Vagina (tissue), 2 donors: ENCODE measurements at regions not wholly inside any gene's neighbourhood (a gene's known extent, or its start where the extent isn't known, plus 50 kb on each side); places are given as distances from the start of the nearest gene placed in this dataset.
A peak's percentile ranks its signal among the peaks of the same experiment; 100 is the strongest.
"Not testable (repeated sequence)": the region's sequence is repeated elsewhere in the genome, so short reads cannot be mapped to it uniquely, and the experiment has no call there.

Source experiments
- DNase-seq, 2 donors: peaks; one replicate each; pipeline ENCODE4 v3.0.0-alpha.2; 2017; ENCODE audit errors: extremely low spot score in 2 of 2
- H3K27ac ChIP-seq: fragments of 200-600 bp; sonication (generic); one replicate; pipeline ENCODE4 v1.5.1; 2019
- H3K27me3 ChIP-seq: fragments of 200-600 bp; sonication (generic); one replicate; pipeline ENCODE4 v1.5.1; 2019
- H3K36me3 ChIP-seq, 2 donors: fragments of 200-600 bp; sonication (generic); one replicate each; pipeline ENCODE4 v1.5.1; 2017 to 2019
- H3K4me1 ChIP-seq: fragments of 200-600 bp; sonication (generic); one replicate; pipeline ENCODE4 v1.5.1; 2019
- H3K4me3 ChIP-seq, 2 donors: fragments of 200-600 bp; sonication (generic); 1 replicate in 1 of 2; 2 replicates in 1 of 2; pipeline ENCODE4 v1.5.1; 2016 to 2019
- H3K9me3 ChIP-seq: fragments of 200-600 bp; sonication (generic); one replicate; pipeline ENCODE4 v1.5.1; 2019
- POLR2A ChIP-seq, 2 donors: fragments of 450-650 bp; IDR thresholded peaks; one replicate each; pipeline ENCODE4 v1.6.1; 2017; ENCODE audit warnings: antibody characterized with exemption in 2 of 2, mild to moderate bottlenecking in 2 of 2, moderate library complexity in 2 of 2
- POLR2AphosphoS5 ChIP-seq, 2 donors: sonication (generic); formaldehyde crosslinking; IDR thresholded peaks; one replicate each; pipeline ENCODE4 v1.9.0; 2017; ENCODE audit warnings: antibody characterized with exemption in 2 of 2, mild to moderate bottlenecking in 2 of 2, low read depth in 1 of 2; ENCODE audit not compliant: insufficient read depth in 1 of 2
- intact Hi-C: fragments of 100-400 bp; cut with DNase I; formaldehyde crosslinking; loops from one replicate; pipeline ENCODE4 v1.15.1; 2023
- TF ChIP-seq, protein P1 (sequence below), 3 experiments: fragments of 450-650 bp in 2 of 3; fragments of 200-600 bp in 1 of 3; sonication (generic) in 1 of 3; IDR thresholded peaks; one replicate each; pipeline ENCODE4 v1.5.1; 2017 to 2019; ENCODE audit warnings: antibody characterized with exemption in 3 of 3, mild to moderate bottlenecking in 2 of 3, moderate library complexity in 2 of 3

DNA sequence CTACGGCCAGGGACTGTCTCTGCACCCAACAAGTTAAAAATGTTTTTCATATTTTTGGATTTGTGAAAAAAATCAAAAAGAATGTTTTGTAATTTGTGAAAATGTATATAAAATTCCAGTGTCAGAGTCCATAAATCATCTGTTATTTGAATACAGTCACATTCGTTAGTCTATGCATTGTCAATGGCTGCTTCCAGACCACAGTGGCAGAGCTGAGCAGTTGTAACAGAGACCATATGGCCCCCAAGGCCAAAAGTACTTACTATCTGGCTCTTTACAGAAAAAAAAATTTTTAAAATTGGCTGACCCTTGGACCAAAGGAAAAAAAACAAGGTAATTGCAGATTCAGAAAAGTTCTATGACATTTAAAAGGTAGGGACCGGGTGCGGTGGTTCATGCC is 86.7 kb upstream of the ATL2 start:
- H3K9me3 ChIP-seq, result no peaks in the 10 kb centered on the region
- no peaks in the 10 kb centered on the region for H3K36me3 ChIP-seq
- no peak overlapping the region for H3K27ac ChIP-seq
- H3K27me3 ChIP-seq, result no peaks in the 10 kb centered on the region
- TF ChIP-seq POLR2A (IDR thresholded peaks at IDR 0.05), result no peak
- TF ChIP-seq, protein P1, sequence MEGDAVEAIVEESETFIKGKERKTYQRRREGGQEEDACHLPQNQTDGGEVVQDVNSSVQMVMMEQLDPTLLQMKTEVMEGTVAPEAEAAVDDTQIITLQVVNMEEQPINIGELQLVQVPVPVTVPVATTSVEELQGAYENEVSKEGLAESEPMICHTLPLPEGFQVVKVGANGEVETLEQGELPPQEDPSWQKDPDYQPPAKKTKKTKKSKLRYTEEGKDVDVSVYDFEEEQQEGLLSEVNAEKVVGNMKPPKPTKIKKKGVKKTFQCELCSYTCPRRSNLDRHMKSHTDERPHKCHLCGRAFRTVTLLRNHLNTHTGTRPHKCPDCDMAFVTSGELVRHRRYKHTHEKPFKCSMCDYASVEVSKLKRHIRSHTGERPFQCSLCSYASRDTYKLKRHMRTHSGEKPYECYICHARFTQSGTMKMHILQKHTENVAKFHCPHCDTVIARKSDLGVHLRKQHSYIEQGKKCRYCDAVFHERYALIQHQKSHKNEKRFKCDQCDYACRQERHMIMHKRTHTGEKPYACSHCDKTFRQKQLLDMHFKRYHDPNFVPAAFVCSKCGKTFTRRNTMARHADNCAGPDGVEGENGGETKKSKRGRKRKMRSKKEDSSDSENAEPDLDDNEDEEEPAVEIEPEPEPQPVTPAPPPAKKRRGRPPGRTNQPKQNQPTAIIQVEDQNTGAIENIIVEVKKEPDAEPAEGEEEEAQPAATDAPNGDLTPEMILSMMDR (IDR thresholded peaks at IDR 0.05), result no peak
- TF ChIP-seq POLR2AphosphoS5 (IDR thresholded peaks at IDR 0.05; ENCODE audit: insufficient read depth in 1 of 2, low read depth in 1 of 2), result no peak
- DNase-seq, result no peak
- H3K4me3 ChIP-seq, result no peak overlapping the region
- intact Hi-C loops, result no loop called here
- H3K4me1 ChIP-seq, result no peaks in the 10 kb centered on the region

DNA sequence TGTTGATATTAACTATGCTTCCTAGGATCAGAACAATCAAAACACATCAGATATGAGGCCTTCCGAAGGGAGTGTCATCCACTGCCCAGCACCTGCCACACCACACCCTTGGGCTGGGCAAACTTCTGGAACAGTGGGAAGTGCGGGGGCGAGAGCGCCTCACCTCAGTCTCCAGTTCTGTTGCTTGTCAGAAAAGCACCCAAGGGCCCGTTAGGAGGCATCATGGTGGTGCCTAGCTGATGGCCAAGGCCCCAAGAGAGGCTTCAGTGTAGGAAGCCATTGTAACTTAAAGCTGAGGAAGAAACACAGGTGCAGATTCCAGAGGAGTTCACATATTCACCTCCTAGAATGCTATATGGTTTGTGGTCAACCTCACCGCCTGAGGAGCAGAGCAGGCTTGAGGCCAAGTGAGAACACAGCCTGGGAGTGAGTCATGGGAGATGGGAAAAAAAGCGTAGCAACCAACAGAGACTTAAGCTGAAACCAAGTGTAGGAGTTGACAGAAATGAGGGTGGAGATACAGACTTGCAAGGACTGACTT is 85.1 kb upstream of the ATL2 start:
- H3K36me3 ChIP-seq, result no peaks in the 10 kb centered on the region
- no peaks in the 10 kb centered on the region for H3K4me1 ChIP-seq
- peak overlapping the region; percentile 30 for H3K27ac ChIP-seq
- no peak for TF ChIP-seq POLR2A (IDR thresholded peaks at IDR 0.05)
- TF ChIP-seq POLR2AphosphoS5 (IDR thresholded peaks at IDR 0.05; ENCODE audit: insufficient read depth in 1 of 2, low read depth in 1 of 2), result peak in 1 of 2 donors; percentile 86
- no peak for DNase-seq
- no peaks in the 10 kb centered on the region for H3K27me3 ChIP-seq
- H3K4me3 ChIP-seq, result no peak overlapping the region
- intact Hi-C loops, result no loop called here
- H3K9me3 ChIP-seq, result no peaks in the 10 kb centered on the region

DNA sequence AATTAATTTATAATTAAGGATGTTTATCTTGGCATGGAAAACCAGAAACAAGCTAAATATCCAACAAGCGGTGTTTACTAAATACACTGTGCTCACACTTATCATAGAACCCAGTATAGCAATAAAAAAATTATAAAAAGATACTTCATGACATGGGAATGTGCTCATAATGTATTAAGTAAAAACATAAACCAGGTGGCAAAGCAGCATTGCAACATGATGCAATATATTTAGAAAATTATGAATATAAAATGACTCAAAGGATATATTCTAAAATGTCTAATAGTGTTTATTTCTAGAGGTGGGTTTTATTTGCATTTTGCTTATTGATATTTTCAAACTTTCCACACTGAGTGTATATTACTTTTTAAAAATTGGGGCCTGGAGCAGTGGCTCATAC is 84.4 kb upstream of the ATL2 start:
- intact Hi-C loops, result no loop called here
- no peak for TF ChIP-seq POLR2AphosphoS5 (IDR thresholded peaks at IDR 0.05; ENCODE audit: insufficient read depth in 1 of 2, low read depth in 1 of 2)
- no peaks in the 10 kb centered on the region for H3K4me1 ChIP-seq

DNA sequence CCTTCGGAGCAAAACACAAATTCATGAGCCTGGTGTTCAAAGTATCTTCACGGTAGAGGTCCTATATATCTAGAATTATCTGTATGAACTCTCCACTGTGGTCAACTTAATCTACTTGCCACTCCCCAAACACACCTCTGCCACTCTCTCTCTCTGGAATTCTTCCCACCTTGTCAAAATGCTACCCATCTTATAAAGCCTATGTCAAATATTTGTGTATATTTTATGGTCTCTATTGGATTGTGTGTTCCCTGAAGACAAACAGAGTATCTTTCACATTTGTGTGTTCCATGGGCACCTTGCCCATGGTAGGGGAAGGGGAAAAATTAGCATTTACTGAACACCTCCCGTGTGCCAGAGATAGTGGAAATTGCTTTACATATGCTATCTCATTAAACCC is 83.2 kb upstream of the ATL2 start:
- TF ChIP-seq POLR2AphosphoS5 (IDR thresholded peaks at IDR 0.05; ENCODE audit: insufficient read depth in 1 of 2, low read depth in 1 of 2), result no peak
- TF ChIP-seq, protein P1 (IDR thresholded peaks at IDR 0.05), result no peak
- H3K36me3 ChIP-seq, result no peaks in the 10 kb centered on the region
- no peak overlapping the region for H3K4me3 ChIP-seq
- no peaks in the 10 kb centered on the region for H3K27me3 ChIP-seq
- H3K4me1 ChIP-seq, result no peaks in the 10 kb centered on the region
- H3K9me3 ChIP-seq, result no peaks in the 10 kb centered on the region
- intact Hi-C loops, result no loop called here
- no peak for DNase-seq
- H3K27ac ChIP-seq, result no peak overlapping the region

More for the DNA sequence above, 84.4 kb upstream of the ATL2 start:
- no peak for DNase-seq
- Histone ChIP-seq H3K27me3 (no peaks in the 10 kb centered on the region), H3K4me3 (no peak overlapping the region), H3K36me3 (no peaks in the 10 kb centered on the region), H3K27ac (no peak overlapping the region), H3K9me3 (no peaks in the 10 kb centered on the region)

DNA sequence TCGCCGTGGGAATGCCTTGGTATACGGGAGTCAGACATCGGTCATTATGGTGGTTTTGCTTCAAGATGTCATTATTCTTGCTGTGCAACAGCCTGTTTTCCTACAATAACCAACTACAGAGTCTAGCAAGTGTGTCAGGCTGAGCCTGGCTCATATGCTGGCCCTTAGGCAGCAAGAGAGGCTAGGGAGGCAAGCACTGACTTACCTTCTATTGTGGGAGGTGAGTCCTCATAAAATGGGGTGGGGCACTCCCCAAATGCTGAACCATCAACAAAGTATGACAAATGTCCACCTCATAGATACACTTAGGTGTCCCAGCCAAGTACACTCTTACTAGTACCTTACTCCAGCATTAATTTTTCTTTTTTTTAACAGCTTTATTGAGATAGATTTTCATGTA is 77.0 kb upstream of the ATL2 start:
- TF ChIP-seq, protein P1 (IDR thresholded peaks at IDR 0.05), result no peak
- no peak for TF ChIP-seq POLR2A (IDR thresholded peaks at IDR 0.05)
- TF ChIP-seq POLR2AphosphoS5 (IDR thresholded peaks at IDR 0.05; ENCODE audit: insufficient read depth in 1 of 2, low read depth in 1 of 2), result peak in 1 of 2 donors; percentile 45
- intact Hi-C loops, result no loop called here
- no peaks in the 10 kb centered on the region for H3K9me3 ChIP-seq
- H3K4me3 ChIP-seq, result no peak overlapping the region
- H3K36me3 ChIP-seq, result no peaks in the 10 kb centered on the region
- peaks cover 17% of the 10 kb centered on the region for H3K4me1 ChIP-seq
- no peak overlapping the region for H3K27ac ChIP-seq
- no peak for DNase-seq
- no peaks in the 10 kb centered on the region for H3K27me3 ChIP-seq

DNA sequence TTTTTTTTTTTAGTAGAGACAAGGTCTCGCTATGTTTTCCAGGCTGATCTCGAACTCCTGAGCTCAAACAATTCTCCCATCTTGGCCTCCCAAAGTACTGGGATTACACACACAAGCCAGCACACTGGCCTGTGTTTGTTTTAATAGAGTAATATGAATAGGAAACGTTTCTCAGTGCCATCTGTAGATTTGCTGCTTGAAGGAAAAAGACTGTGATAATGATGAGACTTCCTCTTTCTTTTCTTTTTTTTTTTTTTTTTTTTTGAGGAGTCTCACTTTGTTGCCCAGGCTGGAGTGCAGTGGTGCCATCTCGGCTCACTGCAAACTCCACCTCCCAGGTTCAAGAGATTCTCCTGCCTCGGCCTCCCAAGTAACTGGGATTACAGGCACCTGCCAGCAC is 74.7 kb upstream of the ATL2 start:
- peaks cover 17% of the 10 kb centered on the region for H3K4me1 ChIP-seq
- intact Hi-C loops, H3K4me3 ChIP-seq, H3K27ac ChIP-seq, H3K9me3 ChIP-seq, H3K27me3 ChIP-seq, H3K36me3 ChIP-seq, DNase-seq: not testable (repeated sequence)
